ENCODE measurements at regions not wholly inside any gene's neighbourhood (a gene's known extent, or its start where the extent isn't known, plus 50 kb on each side); places are given as distances from the start of the nearest gene placed in this dataset.

- Histone ChIP-seq H3K14ac (ENCODE audit: insufficient read length) (no peak overlapping the region), H3K9me3 (ENCODE audit: insufficient read depth in 2 of 2, low read depth in 1 of 2, low read length in 1 of 2) (no peaks in the 10 kb centered on the region), H3K4me3 (ENCODE audit: extremely low read depth in 1 of 4, insufficient read depth in 2 of 4, low read depth in 3 of 4, low read length in 4 of 4) (no peak overlapping the region), H3K56ac (replicated peaks; ENCODE audit: insufficient read length, low read depth, low read length) (no peak overlapping the region), H2AFZ (ENCODE audit: low read length) (peak overlapping the region; percentile 76), H2BK120ac (replicated peaks; ENCODE audit: low read depth, low read length) (no peak overlapping the region), H3K27me3 (replicated peaks in 1 of 4; ENCODE audit: control insufficient read depth in 3 of 4, extremely low read depth in 1 of 4, insufficient read depth in 3 of 4, low read length in 3 of 4) (no peaks in the 10 kb centered on the region), H3K23ac (ENCODE audit: insufficient read length) (no peak overlapping the region), H3K18ac (ENCODE audit: extremely low read depth, low read length) (no peak overlapping the region), H3K9ac (replicated peaks in 1 of 4; ENCODE audit: extremely low read depth in 1 of 4, low read depth in 3 of 4, low read length in 3 of 4) (no peak overlapping the region), H3K27ac (ENCODE audit: low read depth, low read length) (no peak overlapping the region), H2BK12ac (ENCODE audit: low read depth, low read length) (no peak overlapping the region), H2BK20ac (ENCODE audit: low read length) (no peak overlapping the region), H2BK5ac (ENCODE audit: low read depth, low read length) (no peak overlapping the region), H3K4me2 (ENCODE audit: insufficient read depth in 1 of 2, low read depth in 2 of 2, low read length in 2 of 2) (no peak overlapping the region), H4K8ac (ENCODE audit: extremely low read depth, insufficient read depth, low read length) (no peak overlapping the region), H3K4ac (replicated peaks; ENCODE audit: insufficient read length, low read depth, low read length) (no peak overlapping the region), H2BK15ac (ENCODE audit: low read length) (no peak overlapping the region), H4K5ac (ENCODE audit: insufficient read length, low read depth, low read length) (no peak overlapping the region), H4K20me1 (replicated peaks in 1 of 2; ENCODE audit: control insufficient read depth in 1 of 2, insufficient read depth in 2 of 2, low read length in 2 of 2) (no peaks in the 10 kb centered on the region), H3K79me2 (ENCODE audit: control insufficient read depth in 1 of 2, insufficient read depth in 2 of 2, low read length in 2 of 2) (no peaks in the 10 kb centered on the region), H4K91ac (replicated peaks; ENCODE audit: insufficient read length, low read length) (no peak overlapping the region), H2AK5ac (ENCODE audit: low read depth, low read length) (no peak overlapping the region), H3K36me3 (ENCODE audit: control insufficient read depth in 2 of 4, insufficient read depth in 4 of 4, low read length in 3 of 4) (no peaks in the 10 kb centered on the region; a peak in 1 of 8 replicates), H3K4me1 (replicated peaks in 1 of 4; ENCODE audit: control insufficient read depth in 3 of 4, insufficient read depth in 4 of 4, low read length in 3 of 4) (no peaks in the 10 kb centered on the region), H3K23me2 (ENCODE audit: low read depth, low read length) (no peaks in the 10 kb centered on the region), H3K79me1 (ENCODE audit: low read depth, low read length) (no peaks in the 10 kb centered on the region)
- no peak for DNase-seq (ENCODE audit: low read depth in 1 of 2, low spot score in 2 of 2)
- WGBS, 2 experiments (ENCODE audit: extremely low coverage in 1 of 2, insufficient coverage in 1 of 2, insufficient read length in 1 of 2, insufficient replicate concordance in 2 of 2, low coverage in 1 of 2, low lambda C conversion rate in 2 of 2, missing lambda C conversion rate in 1 of 2), result 82% methylated on average over 3 of the region's 3 CpGs; no CpG with 5 or more reads in 1 of the 2 experiments
- no peak for FAIRE-seq
- CTCF ChIA-PET (ENCODE audit: partially characterized antibody), result no interaction called here
- POLR2A ChIA-PET (ENCODE audit: partially characterized antibody), result no interaction called here
- TF ChIP-seq KDM5A (IDR thresholded peaks at IDR 0.05; ENCODE audit: low read length), result no peak
- TF ChIP-seq SP4 (IDR thresholded peaks at IDR 0.05; ENCODE audit: low read length), result no peak
- TF ChIP-seq RAD21 (IDR thresholded peaks at IDR 0.05 in 1 of 2, conservative IDR thresholded peaks at IDR 0.05 in 1 of 2; ENCODE audit: low read depth in 2 of 2, low read length in 2 of 2), result no peak
- no peak for TF ChIP-seq ZNF274 (IDR thresholded peaks at IDR 0.05; ENCODE audit: borderline replicate concordance, extremely low read depth, low read length)
- TF ChIP-seq BCL11A (IDR thresholded peaks at IDR 0.05; ENCODE audit: low read depth in 2 of 2, low read length in 2 of 2), result no peak
- no peak for TF ChIP-seq SIRT6 (IDR thresholded peaks at IDR 0.05; ENCODE audit: low read length)
- no peak for TF ChIP-seq JUN (IDR thresholded peaks at IDR 0.05; ENCODE audit: low read depth, low read length)
- TF ChIP-seq SP2 (IDR thresholded peaks at IDR 0.05; ENCODE audit: low read length), result no peak
These were observed 58.2 kb upstream of the DSEL start for GRCh38 chr18:67574749-67575148.
